ENCODE measurements at regions not wholly inside any gene's neighbourhood (a gene's known extent, or its start where the extent isn't known, plus 50 kb on each side); places are given as distances from the start of the nearest gene placed in this dataset.

- H3K9me3 Mint-ChIP-seq (ENCODE audit: unreplicated experiment) = peaks cover 2% of the 10 kb centered on the region
- TF ChIP-seq CTCF (IDR thresholded peaks at IDR 0.05; ENCODE audit: insufficient read depth, low read depth, low read length) (no peak), EZH2 (IDR thresholded peaks at IDR 0.05; ENCODE audit: insufficient read depth, low read length) (no peak)
- Histone ChIP-seq H3K27me3 (ENCODE audit: insufficient read depth, low read length) (no peaks in the 10 kb centered on the region), H3K9me3 (ENCODE audit: insufficient read depth, low read depth, low read length) (no peaks in the 10 kb centered on the region), H3K4me1 (ENCODE audit: insufficient read depth, low read length) (peaks cover 2% of the 10 kb centered on the region), H3K4me3 (ENCODE audit: insufficient read depth, low read depth, low read length) (no peak overlapping the region), H3K4me2 (ENCODE audit: low read length) (no peak overlapping the region), H3K79me2 (ENCODE audit: insufficient read depth, low read length) (no peaks in the 10 kb centered on the region), H2AFZ (ENCODE audit: low read depth, low read length) (no peak overlapping the region), H3K27ac (ENCODE audit: low read depth, low read length) (no peak overlapping the region), H4K20me1 (ENCODE audit: insufficient read depth, low read length) (no peaks in the 10 kb centered on the region), H3K9ac (ENCODE audit: low read length) (no peak overlapping the region), H3K36me3 (ENCODE audit: insufficient read depth, low read length) (no peaks in the 10 kb centered on the region)
- no peak overlapping the region for H3K27ac Mint-ChIP-seq (ENCODE audit: unreplicated experiment)
- FAIRE-seq (no peak), DNase-seq (ENCODE audit: low read depth) (peak; percentile 39)
- no peaks in the 10 kb centered on the region for H3K4me1 Mint-ChIP-seq (ENCODE audit: low read depth, unreplicated experiment)
- no peaks in the 10 kb centered on the region for H3K36me3 Mint-ChIP-seq (ENCODE audit: low read depth, unreplicated experiment)
- no peaks in the 10 kb centered on the region for H3K27me3 Mint-ChIP-seq (ENCODE audit: low read depth, unreplicated experiment)
- no peak overlapping the region for H3K4me3 Mint-ChIP-seq (ENCODE audit: unreplicated experiment)
Observed at GRCh38 chr4:110309675-110310074, 111.3 kb upstream of the ELOVL6 start.

- H3K9me3 Mint-ChIP-seq (ENCODE audit: unreplicated experiment) = peaks cover 2% of the 10 kb centered on the region
- H3K36me3 Mint-ChIP-seq (ENCODE audit: low read depth, unreplicated experiment) = no peaks in the 10 kb centered on the region
- peaks cover 2% of the 10 kb centered on the region for H3K4me1 ChIP-seq (ENCODE audit: insufficient read depth, low read length)
- H2AFZ ChIP-seq (ENCODE audit: low read depth, low read length) = no peak overlapping the region
- TF ChIP-seq EZH2 (IDR thresholded peaks at IDR 0.05; ENCODE audit: insufficient read depth, low read length) (no peak), CTCF (IDR thresholded peaks at IDR 0.05; ENCODE audit: insufficient read depth, low read depth, low read length) (no peak)
- no peaks in the 10 kb centered on the region for H3K27me3 ChIP-seq (ENCODE audit: insufficient read depth, low read length)
- H3K4me3 ChIP-seq (ENCODE audit: insufficient read depth, low read depth, low read length) = no peak overlapping the region
- no peaks in the 10 kb centered on the region for H4K20me1 ChIP-seq (ENCODE audit: insufficient read depth, low read length)
- DNase-seq (ENCODE audit: low read depth) (peak; percentile 81), FAIRE-seq (no peak)
- peaks cover 6% of the 10 kb centered on the region for H3K27me3 Mint-ChIP-seq (ENCODE audit: low read depth, unreplicated experiment)
- H3K4me3 Mint-ChIP-seq (ENCODE audit: unreplicated experiment) = no peak overlapping the region
- no peak overlapping the region for H3K4me2 ChIP-seq (ENCODE audit: low read length)
- no peaks in the 10 kb centered on the region for H3K79me2 ChIP-seq (ENCODE audit: insufficient read depth, low read length)
- no peak overlapping the region for H3K9ac ChIP-seq (ENCODE audit: low read length)
- no peak overlapping the region for H3K27ac ChIP-seq (ENCODE audit: low read depth, low read length)
- H3K9me3 ChIP-seq (ENCODE audit: insufficient read depth, low read depth, low read length) = no peaks in the 10 kb centered on the region
- H3K27ac Mint-ChIP-seq (ENCODE audit: unreplicated experiment) = no peak overlapping the region
- H3K36me3 ChIP-seq (ENCODE audit: insufficient read depth, low read length) = no peaks in the 10 kb centered on the region
- H3K4me1 Mint-ChIP-seq (ENCODE audit: low read depth, unreplicated experiment) = no peaks in the 10 kb centered on the region
Observed at GRCh38 chr4:110306303-110306702, 107.9 kb upstream of the ELOVL6 start.

- no peak for FAIRE-seq
- no peak overlapping the region for H3K27ac Mint-ChIP-seq (ENCODE audit: unreplicated experiment)
Observed at GRCh38 chr4:110305455-110305854, 107.0 kb upstream of the ELOVL6 start.

More at GRCh38 chr4:110305455-110305854, 107.0 kb upstream of the ELOVL6 start:
- Histone ChIP-seq H2AFZ (ENCODE audit: low read depth, low read length) (no peak overlapping the region), H3K27ac (ENCODE audit: low read depth, low read length) (no peak overlapping the region), H3K4me3 (ENCODE audit: insufficient read depth, low read depth, low read length) (no peak overlapping the region), H3K9ac (ENCODE audit: low read length) (no peak overlapping the region), H3K9me3 (ENCODE audit: insufficient read depth, low read depth, low read length) (no peaks in the 10 kb centered on the region), H3K36me3 (ENCODE audit: insufficient read depth, low read length) (no peaks in the 10 kb centered on the region), H3K4me1 (ENCODE audit: insufficient read depth, low read length) (peaks cover 2% of the 10 kb centered on the region), H3K27me3 (ENCODE audit: insufficient read depth, low read length) (no peaks in the 10 kb centered on the region), H4K20me1 (ENCODE audit: insufficient read depth, low read length) (no peaks in the 10 kb centered on the region), H3K4me2 (ENCODE audit: low read length) (no peak overlapping the region), H3K79me2 (ENCODE audit: insufficient read depth, low read length) (no peaks in the 10 kb centered on the region)
- Mint-ChIP-seq H3K9me3 (ENCODE audit: unreplicated experiment) (peaks cover 2% of the 10 kb centered on the region), H3K36me3 (ENCODE audit: low read depth, unreplicated experiment) (no peaks in the 10 kb centered on the region), H3K4me3 (ENCODE audit: unreplicated experiment) (no peak overlapping the region), H3K4me1 (ENCODE audit: low read depth, unreplicated experiment) (no peaks in the 10 kb centered on the region), H3K27me3 (ENCODE audit: low read depth, unreplicated experiment) (peaks cover 6% of the 10 kb centered on the region)
- no peak for TF ChIP-seq CTCF (IDR thresholded peaks at IDR 0.05; ENCODE audit: insufficient read depth, low read depth, low read length)
- no peak for TF ChIP-seq EZH2 (IDR thresholded peaks at IDR 0.05; ENCODE audit: insufficient read depth, low read length)
- no peak for DNase-seq (ENCODE audit: low read depth)

Data from astrocyte (in vitro differentiated cells and primary cell).